IPS-NIHi7 (cell line): ENCODE measurements at regions not wholly inside any gene's neighbourhood (a gene's known extent, or its start where the extent isn't known, plus 50 kb on each side); places are given as distances from the start of the nearest gene placed in this dataset.

Experiments
- DNase-seq: peaks from one replicate; pipeline ENCODE4 v3.0.0; 2012; ENCODE audit warnings: mixed read lengths; ENCODE audit errors: extremely low spot score

DNA sequence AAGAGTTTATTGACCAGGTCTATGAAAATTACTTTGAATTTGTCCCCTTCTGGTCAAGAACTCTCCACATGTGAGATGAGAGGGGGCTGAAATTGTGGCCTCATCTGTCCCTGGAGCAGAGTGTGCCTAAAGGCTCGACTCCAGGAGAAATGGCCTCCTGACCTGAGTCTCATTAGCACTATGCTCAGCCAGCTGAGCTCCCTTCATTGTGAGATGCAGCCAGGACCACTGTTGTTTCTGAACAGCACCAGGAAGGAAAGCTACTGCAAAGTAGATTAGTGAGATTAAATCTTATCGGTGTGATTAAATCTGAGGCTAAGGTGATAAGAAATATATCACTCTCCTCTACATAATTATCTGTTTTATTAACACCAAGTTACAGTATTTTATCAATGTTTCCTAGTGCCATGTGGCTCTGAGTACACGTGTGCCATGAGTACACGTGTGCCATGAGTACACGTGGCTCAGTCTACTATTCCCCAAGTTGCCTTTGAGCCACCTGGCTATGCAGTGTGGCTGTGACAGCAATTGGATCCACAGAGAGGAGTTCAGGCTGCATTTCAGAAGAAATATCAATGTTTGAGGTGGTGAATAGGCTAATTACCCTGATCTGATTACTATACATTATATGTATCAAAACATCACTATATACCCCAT lies 126.9 kb downstream of the IPMK start:
- no peak for DNase-seq

DNA sequence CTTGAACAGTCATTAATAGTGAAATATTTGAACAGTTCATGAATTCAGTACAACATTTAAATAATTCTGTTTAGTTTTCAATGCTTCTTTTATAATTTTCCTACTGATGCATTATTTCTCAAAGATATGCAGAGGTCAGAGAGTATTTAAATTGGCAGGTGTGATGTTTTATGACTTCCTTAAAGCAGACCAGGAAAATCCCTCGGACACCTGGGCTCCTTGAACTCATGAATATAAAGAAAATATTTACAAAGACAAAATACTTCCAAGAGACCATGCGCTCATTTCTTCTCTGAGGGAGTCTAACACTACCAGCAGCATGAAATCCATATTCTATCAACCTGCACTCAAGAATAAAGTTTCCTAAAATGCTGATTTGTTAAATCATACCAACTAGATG lies 127.6 kb downstream of the IPMK start:
- DNase-seq = no peak

DNA sequence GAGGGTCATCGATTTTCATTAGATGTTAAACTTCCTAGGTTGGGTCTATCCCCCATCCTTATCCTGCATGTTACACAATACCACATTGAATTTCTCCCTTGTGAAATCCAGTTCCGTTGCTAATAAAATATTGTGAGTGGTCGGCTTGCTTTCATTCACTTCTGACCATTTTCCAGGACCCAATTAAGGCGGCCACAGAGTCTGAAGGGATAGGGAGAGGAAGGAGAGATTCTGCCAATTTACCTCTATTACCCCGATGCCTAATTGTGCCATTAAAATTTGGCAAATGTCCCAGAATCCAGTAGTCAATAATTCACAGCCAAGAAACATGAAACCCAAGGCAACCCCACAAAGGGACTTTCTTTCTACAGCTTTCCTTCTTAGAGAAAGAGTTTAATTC lies 129.9 kb downstream of the IPMK start:
- no peak for DNase-seq

DNA sequence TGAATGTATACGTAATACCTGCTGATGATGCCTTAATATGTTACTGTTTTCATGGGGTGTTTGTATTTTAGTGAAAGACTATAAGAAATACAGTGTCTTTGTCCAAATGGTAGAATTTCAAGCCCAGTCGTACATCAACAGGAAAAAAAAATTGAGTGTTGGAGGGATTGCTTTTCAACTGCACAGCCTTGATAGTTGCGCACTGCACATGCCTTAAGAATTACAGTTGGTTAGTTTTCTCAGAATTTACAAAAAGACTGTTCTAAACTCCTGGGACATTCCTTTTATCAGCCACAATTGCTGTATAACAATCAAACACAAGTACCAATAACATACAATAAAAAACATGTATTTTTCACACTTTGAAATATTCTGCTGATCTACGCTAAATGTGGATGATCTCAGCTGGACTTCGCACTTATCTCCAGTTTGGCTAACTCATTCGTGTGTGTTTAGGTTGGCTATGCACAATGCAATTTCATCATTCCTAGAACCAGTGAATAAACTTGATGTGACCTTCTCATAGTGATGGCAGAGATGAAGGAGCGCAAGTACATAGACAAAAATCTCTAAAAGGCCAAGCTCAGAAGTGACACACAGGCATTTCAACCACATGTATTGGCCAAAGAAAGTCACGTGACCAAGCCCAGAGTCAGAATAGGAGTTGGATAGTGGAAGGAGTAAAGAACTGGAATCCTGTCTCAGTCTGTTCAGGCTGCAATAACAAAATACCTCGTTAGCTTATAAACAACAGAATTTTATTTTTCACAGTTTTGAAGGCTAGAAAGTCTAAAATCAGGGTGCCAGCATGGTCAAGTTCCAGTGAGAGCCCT lies 152.3 kb downstream of the IPMK start:
- no peak for DNase-seq

- DNase-seq = no peak
These were observed 158.0 kb downstream of the IPMK start for GRCh38 chr10:58109731-58110130.

- no peak for DNase-seq
These were observed 160.2 kb downstream of the IPMK start for GRCh38 chr10:58107506-58107905.

GRCh38 chr10:58106211-58107035 lies 161.3 kb downstream of the IPMK start:
- no peak for DNase-seq

DNA sequence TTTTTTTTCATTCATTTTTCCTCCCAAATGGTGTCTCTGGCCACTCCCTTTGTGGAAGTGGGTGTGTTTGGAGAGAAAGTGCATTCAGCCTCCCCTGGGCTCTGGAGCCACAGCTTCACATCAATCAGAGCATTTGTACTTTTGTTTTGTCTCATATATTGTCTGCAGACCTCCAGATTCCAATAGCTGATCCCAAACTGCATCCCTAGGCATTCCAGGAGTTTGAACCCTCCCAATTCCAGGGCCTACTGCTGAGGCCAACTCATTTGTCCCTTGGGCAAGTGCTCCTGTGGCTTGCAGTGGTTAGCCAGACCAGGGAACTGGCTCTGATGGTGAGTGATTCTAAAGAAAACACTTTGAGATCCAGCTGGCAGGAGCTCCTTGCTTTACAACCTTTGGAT lies 163.3 kb downstream of the IPMK start:
- no peak for DNase-seq

GRCh38 chr10:58102897-58103296 lies 164.8 kb downstream of the IPMK start:
- no peak for DNase-seq

DNA sequence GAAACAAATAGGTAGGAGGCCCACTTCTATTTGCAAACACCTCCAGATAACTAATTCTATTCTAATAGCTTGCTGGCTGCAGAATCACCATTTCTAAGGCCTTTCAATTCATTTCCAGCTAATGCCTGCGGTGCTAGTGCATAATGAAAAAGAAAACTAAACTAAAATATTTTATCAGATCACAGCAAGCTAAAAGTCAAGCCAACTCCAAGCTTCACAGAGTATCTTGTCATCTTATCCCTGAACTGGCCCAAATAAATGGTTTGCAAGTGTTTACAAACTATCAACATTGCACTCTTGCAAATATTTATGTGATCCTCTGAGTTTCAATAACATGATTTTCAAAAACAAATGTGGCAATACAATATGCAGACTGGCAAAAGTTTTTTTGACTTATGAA lies 166.0 kb downstream of the IPMK start:
- DNase-seq = no peak

GRCh38 chr10:58094985-58095718 lies 172.5 kb downstream of the IPMK start:
- DNase-seq = no peak

- no peak for DNase-seq
These were observed 175.8 kb downstream of the IPMK start for GRCh38 chr10:58091886-58092285.

- DNase-seq = no peak
These were observed 178.0 kb downstream of the IPMK start for GRCh38 chr10:58089739-58090138.

- no peak for DNase-seq
These were observed 179.8 kb downstream of the IPMK start for GRCh38 chr10:58087896-58088295.

GRCh38 chr10:58086763-58087150 lies 180.9 kb downstream of the IPMK start:
- no peak for DNase-seq

- DNase-seq = no peak
These were observed 181.4 kb downstream of the IPMK start for GRCh38 chr10:58086144-58086762.

GRCh38 chr10:58082248-58082647 lies 185.4 kb downstream of the IPMK start:
- DNase-seq = no peak

DNA sequence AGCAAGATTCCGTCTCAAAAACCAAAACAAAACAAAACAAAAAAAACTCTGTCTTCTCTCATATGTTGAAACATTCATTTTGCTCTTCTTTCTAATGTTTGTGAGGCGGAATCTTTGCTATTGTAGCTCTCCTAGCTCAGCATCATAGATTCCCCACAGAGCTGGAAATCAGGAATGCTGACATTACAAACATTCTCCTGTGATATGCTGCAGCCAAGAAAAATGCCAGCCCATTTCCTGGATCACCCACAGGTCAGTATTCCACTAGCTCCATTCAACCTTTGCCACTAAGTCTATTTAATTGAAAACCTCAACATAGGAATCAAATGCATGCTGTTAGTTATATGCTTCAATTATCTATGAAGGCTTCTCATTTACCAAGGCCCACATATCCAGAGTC lies 186.3 kb downstream of the IPMK start:
- DNase-seq = no peak

GRCh38 chr10:58079461-58079860 lies 188.2 kb downstream of the IPMK start:
- DNase-seq = no peak

- DNase-seq = no peak
These were observed 195.1 kb downstream of the IPMK start for GRCh38 chr10:58072634-58073033.

DNA sequence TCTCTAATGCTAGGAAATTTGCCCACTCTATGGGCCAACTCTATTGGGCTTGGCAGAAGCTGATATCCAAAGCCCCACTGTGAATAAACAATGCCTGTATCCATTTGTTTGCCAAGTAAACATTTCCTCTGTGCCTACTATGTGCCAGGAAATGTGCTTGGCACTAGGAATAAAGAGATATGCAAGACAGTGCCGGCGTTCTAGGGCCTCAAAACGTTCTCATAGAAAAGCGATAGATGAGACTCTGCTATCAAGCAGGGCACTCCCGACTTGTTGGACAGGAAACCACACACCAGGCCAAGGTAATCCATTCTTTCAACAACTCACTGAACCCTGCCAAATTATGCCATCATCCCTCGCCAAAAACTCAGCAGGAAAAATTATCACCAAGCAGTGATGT lies 196.7 kb downstream of the IPMK start:
- no peak for DNase-seq
